22Rv1 (cell line): ENCODE measurements at regions not wholly inside any gene's neighbourhood (a gene's known extent, or its start where the extent isn't known, plus 50 kb on each side); places are given as distances from the start of the nearest gene placed in this dataset.

Source experiments
- CTCF ChIP-seq: fragments of 450-650 bp; IDR thresholded peaks from 2 replicates; pipeline ENCODE4 v1.5.1; 2017; ENCODE audit warnings: mild to moderate bottlenecking
- ZFX ChIP-seq: fragments of 450-650 bp; IDR thresholded peaks from 2 replicates; pipeline ENCODE4 v1.6.1; 2017; ENCODE audit warnings: antibody characterized with exemption, borderline replicate concordance

- TF ChIP-seq ZFX, result no peak
- TF ChIP-seq CTCF, result no peak
Observed at GRCh38 chr4:138871555-138871875, 144.1 kb upstream of the NOCT start.
